ENCODE measurements at regions not wholly inside any gene's neighbourhood (a gene's known extent, or its start where the extent isn't known, plus 50 kb on each side); places are given as distances from the start of the nearest gene placed in this dataset.

DNA sequence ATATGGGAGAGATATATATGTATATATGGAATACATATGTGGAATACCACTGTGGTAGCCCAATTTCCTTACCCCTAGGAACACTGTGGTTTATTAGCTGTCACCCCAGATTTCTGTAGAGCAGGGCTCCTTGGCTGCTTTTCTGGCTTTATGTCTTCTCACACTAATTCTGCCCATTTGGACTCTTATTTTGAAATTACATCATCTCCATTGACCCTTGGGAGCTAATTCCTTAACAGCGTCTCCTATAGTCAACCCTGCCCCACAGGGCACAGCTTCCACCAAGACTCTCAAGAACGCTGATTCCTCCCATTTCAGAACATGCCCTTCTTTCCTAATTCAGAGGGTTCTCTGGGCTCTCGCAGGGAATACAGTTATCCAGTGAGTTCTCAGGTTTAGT is 55.4 kb upstream of the TARP start:
- peaks cover 34 to 37% of the 10 kb centered on the region in 2 experiments for H3K4me1 Mint-ChIP-seq
- Histone ChIP-seq H3K14ac (ENCODE audit: insufficient read depth, low read length) (no peak overlapping the region), H2BK20ac (ENCODE audit: low read depth, low read length, poor library complexity, severe bottlenecking) (no peak overlapping the region), H2BK15ac (ENCODE audit: low read depth, low read length) (no peak overlapping the region), H3K27ac (ENCODE audit: insufficient read length, low read depth, low read length) (no peak overlapping the region), H3K27me3 (ENCODE audit: insufficient read depth, low read length) (no peaks in the 10 kb centered on the region), H3K4me2 (ENCODE audit: insufficient read depth, insufficient read length, low read length) (no peak overlapping the region), H3K79me2 (ENCODE audit: insufficient read depth, low read length) (no peaks in the 10 kb centered on the region), H2BK120ac (ENCODE audit: low read depth, low read length, poor library complexity, severe bottlenecking) (no peak overlapping the region), H2AK5ac (ENCODE audit: insufficient read length, low read length) (no peak overlapping the region), H3K4me1 (ENCODE audit: insufficient read depth, low read length) (peaks cover 7% of the 10 kb centered on the region; the same call in 1 of the 2 replicates), H3K23ac (ENCODE audit: insufficient read length, low read depth, low read length) (no peak overlapping the region), H4K5ac (ENCODE audit: insufficient read length, low read depth, low read length) (no peak overlapping the region), H3T11ph (ENCODE audit: low read length) (no peak overlapping the region), H4K20me1 (ENCODE audit: control insufficient read depth, insufficient read depth, insufficient read length) (no peaks in the 10 kb centered on the region), H2AFZ (ENCODE audit: low read length) (no peak overlapping the region), H4K8ac (replicated peaks; ENCODE audit: insufficient read length, low read depth, low read length) (no peak overlapping the region), H3K23me2 (ENCODE audit: insufficient read length, low read depth, low read length, poor library complexity, severe bottlenecking) (no peaks in the 10 kb centered on the region), H3K56ac (ENCODE audit: insufficient read length, low read depth, low read length) (no peak overlapping the region), H2BK5ac (ENCODE audit: insufficient read length, low read length) (no peak overlapping the region), H3K9ac (ENCODE audit: extremely low read depth, insufficient read length, low read length) (no peak overlapping the region), H3K9me3 (ENCODE audit: control insufficient read depth, low read depth, low read length) (no peaks in the 10 kb centered on the region), H3K18ac (ENCODE audit: insufficient read length, low read depth, low read length) (no peak overlapping the region), H3K4ac (ENCODE audit: low read depth, low read length) (no peak overlapping the region), H4K91ac (ENCODE audit: insufficient read length, low read depth, low read length) (no peak overlapping the region), H3K79me1 (ENCODE audit: insufficient read depth, low read depth, low read length, poor library complexity, severe bottlenecking) (no peaks in the 10 kb centered on the region), H2BK12ac (ENCODE audit: insufficient read length, low read depth, low read length) (no peak overlapping the region)
- WGBS (ENCODE audit: extremely low coverage, insufficient read length, low lambda C conversion rate): no CpG with 5 or more reads among the region's 3 CpGs
- no peak overlapping the region for H3K4me3 Mint-ChIP-seq
- no peak for DNase-seq
- H3K9me3 Mint-ChIP-seq: no peaks in the 10 kb centered on the region; a peak in 1 of 5 replicates
- peak overlapping the region in 1 of 3 experiments; percentile 82; a peak in 1 of 7 replicates for H3K27ac Mint-ChIP-seq
- peaks cover 2% of the 10 kb centered on the region; the same call in 1 of the 2 replicates for H3K27me3 Mint-ChIP-seq (ENCODE audit: low read depth)
- TF ChIP-seq, protein P1, sequence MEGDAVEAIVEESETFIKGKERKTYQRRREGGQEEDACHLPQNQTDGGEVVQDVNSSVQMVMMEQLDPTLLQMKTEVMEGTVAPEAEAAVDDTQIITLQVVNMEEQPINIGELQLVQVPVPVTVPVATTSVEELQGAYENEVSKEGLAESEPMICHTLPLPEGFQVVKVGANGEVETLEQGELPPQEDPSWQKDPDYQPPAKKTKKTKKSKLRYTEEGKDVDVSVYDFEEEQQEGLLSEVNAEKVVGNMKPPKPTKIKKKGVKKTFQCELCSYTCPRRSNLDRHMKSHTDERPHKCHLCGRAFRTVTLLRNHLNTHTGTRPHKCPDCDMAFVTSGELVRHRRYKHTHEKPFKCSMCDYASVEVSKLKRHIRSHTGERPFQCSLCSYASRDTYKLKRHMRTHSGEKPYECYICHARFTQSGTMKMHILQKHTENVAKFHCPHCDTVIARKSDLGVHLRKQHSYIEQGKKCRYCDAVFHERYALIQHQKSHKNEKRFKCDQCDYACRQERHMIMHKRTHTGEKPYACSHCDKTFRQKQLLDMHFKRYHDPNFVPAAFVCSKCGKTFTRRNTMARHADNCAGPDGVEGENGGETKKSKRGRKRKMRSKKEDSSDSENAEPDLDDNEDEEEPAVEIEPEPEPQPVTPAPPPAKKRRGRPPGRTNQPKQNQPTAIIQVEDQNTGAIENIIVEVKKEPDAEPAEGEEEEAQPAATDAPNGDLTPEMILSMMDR (conservative IDR thresholded peaks at IDR 0.05): no peak
- peaks cover 0 to 2% (median 0%) of the 10 kb centered on the region in 3 experiments; a peak in 1 of 7 replicates for H3K36me3 Mint-ChIP-seq (ENCODE audit: insufficient read depth in 1 of 3, low read depth in 3 of 3)

Data from H9 (cell line).